ENCODE measurements at regions not wholly inside any gene's neighbourhood (a gene's known extent, or its start where the extent isn't known, plus 50 kb on each side); places are given as distances from the start of the nearest gene placed in this dataset.

DNA sequence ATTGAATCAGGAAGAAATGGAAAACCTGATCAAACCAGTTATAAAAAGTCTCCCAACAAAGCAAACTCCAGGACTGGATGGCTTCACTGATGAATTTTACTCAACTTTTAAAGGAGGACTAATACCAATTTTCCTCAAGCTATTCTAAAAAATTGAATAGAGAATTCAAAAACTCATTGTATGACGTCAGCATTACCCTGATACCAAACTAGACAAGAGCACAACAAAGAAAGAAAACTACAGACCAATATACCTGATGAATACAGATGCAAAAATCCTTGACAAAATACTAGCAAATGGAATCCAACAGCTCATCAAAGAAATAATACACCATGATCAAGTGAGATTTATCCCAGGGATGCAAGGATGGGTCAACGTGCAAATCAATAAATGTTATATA is 172.9 kb downstream of the FNDC1 start:
- no peak for DNase-seq (ENCODE audit: low spot score)

DNA sequence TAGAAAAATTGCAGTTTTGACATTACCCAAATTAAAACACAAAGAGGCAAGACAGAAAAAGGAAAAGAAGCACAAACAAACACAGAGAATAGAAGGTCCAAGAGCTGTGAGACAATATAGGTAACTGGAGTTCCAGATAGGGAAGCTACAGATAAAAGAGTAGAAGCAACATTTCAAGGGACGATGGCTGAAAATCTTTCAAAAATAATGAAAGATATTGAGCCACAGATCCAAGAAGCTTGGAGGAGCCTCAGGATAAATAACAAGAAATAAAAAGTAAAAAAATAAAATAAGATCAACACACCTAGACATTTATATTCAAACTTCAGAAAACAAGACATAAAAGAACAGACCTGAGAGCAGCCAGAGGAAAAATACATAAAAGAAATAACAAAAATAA is 164.9 kb downstream of the FNDC1 start:
- DNase-seq (ENCODE audit: low spot score): no peak

GRCh38 chr6:159331451-159331850 is 162.3 kb downstream of the FNDC1 start:
- DNase-seq (ENCODE audit: low spot score): no peak

DNA sequence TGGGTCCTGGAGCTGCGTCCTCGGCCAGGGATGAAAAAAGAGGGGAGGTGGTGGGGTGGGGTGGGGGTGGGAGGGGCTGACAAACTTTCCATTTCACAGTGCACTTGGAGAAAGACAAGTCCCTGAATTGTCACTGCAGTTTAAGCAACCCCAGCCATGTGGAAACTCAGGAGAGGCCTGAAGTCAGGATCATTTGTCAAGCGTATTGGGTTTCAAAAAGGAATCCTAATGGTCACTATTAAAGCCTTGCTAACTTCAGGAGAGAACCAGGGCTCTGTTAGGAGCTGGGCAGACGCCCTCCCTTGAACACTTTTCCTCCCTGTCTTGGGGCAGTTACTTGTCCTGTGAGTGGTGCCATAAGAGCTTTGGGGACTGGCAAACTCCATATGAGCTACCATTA is 159.9 kb downstream of the FNDC1 start:
- DNase-seq (ENCODE audit: low spot score): no peak

GRCh38 chr6:159328052-159328451 is 158.9 kb downstream of the FNDC1 start:
- DNase-seq (ENCODE audit: low spot score): no peak

GRCh38 chr6:159325476-159325875 is 156.3 kb downstream of the FNDC1 start:
- no peak for DNase-seq (ENCODE audit: low spot score)

DNA sequence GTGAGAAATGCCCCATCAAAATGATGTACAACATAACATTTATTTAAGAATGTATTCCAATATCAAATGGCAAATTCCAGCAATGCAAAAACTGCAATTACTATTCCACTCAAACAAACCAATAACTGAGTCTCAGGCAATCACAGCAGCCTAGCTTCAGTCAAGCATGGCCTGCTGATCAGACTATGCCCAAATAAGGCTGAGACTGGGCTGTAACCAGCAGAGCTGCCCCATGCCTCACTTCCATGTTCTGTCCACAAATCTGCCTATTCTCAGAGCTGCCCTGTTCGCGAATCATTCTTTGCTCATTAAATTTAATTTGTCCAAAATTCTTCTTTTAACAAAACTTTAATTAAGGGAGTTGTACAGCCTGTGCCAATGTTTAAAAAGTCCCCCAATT is 155.4 kb downstream of the FNDC1 start:
- DNase-seq (ENCODE audit: low spot score): no peak

Measured in globus pallidus (tissue), 1 donor.